Epithelial cell of esophagus (primary cell): ENCODE measurements at regions not wholly inside any gene's neighbourhood (a gene's known extent, or its start where the extent isn't known, plus 50 kb on each side); places are given as distances from the start of the nearest gene placed in this dataset.
A peak's percentile ranks its signal among the peaks of the same experiment; 100 is the strongest.

Source experiments
- DNase-seq: peaks from one replicate; pipeline ENCODE4 v3.0.0; 2010; ENCODE audit warnings: low read depth
- H3K4me3 ChIP-seq: 2 replicates; pipeline ENCODE4 v1.5.1; 2011; ENCODE audit warnings: mild to moderate bottlenecking, low read length, control low read depth
- TF ChIP-seq, protein P1 (sequence below): IDR thresholded peaks from 2 replicates; pipeline ENCODE4 v1.5.1; 2011; ENCODE audit warnings: low read depth, mild to moderate bottlenecking, low read length, control low read depth, inconsistent platforms; ENCODE audit not compliant: insufficient read depth; ENCODE audit errors: missing control alignments

DNA sequence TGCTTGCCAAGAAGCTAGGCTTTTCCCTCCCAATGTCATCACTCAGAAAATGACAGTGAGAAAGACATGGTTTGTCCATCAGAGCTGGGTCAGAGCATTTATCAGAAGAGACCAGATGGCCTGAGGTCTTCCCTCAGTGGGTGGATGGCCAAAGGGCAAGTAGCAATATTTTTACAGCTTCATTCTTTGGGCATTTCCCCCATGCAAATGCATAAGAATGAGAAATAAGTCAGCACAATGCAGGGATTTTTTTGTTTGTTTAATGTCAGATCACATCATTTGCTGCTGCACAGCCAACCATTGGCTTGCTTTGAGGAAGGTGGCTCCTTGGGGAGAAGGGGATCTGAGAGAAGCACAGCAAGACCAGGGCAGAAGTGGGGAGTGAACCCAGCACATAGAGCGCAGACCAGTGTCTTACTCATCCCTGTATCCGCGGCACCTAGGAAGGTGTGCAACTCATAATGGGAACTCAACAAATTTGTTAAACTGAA, 209.6 kb downstream of the SEMA6A start:
- no peak overlapping the region for H3K4me3 ChIP-seq
- DNase-seq = no peak
- TF ChIP-seq, protein P1, sequence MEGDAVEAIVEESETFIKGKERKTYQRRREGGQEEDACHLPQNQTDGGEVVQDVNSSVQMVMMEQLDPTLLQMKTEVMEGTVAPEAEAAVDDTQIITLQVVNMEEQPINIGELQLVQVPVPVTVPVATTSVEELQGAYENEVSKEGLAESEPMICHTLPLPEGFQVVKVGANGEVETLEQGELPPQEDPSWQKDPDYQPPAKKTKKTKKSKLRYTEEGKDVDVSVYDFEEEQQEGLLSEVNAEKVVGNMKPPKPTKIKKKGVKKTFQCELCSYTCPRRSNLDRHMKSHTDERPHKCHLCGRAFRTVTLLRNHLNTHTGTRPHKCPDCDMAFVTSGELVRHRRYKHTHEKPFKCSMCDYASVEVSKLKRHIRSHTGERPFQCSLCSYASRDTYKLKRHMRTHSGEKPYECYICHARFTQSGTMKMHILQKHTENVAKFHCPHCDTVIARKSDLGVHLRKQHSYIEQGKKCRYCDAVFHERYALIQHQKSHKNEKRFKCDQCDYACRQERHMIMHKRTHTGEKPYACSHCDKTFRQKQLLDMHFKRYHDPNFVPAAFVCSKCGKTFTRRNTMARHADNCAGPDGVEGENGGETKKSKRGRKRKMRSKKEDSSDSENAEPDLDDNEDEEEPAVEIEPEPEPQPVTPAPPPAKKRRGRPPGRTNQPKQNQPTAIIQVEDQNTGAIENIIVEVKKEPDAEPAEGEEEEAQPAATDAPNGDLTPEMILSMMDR = no peak

DNA sequence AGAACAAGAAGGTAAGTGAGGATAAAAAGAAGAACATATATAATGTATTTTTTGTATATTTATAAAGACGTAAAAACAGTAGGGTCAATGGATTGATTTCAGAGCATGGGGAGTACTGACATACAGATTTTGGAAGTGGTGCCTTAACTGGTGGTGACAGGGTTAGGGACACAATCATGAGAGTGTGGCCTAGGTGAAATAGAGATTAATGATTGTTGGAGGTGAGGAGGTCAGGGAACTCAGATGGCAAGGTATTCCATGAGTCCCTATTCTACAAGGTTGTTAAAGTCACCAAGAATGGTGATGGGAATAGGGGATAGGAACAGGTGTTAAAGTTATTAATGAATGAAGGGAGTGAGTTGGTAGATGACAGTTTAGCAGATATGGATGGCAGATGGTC, 210.8 kb downstream of the SEMA6A start:
- H3K4me3 ChIP-seq = no peak overlapping the region
- no peak for DNase-seq
- TF ChIP-seq, protein P1 = no peak

- peak overlapping the region; percentile 33 for H3K4me3 ChIP-seq
- DNase-seq = peak; percentile 13
- TF ChIP-seq, protein P1 = no peak
These were observed 212.5 kb downstream of the SEMA6A start for GRCh38 chr5:116361979-116362577.

GRCh38 chr5:116361171-116361967, 213.3 kb downstream of the SEMA6A start:
- TF ChIP-seq, protein P1 = peak; percentile 42
- peak; percentile 59 for DNase-seq
- peak overlapping the region; percentile 33 for H3K4me3 ChIP-seq

DNA sequence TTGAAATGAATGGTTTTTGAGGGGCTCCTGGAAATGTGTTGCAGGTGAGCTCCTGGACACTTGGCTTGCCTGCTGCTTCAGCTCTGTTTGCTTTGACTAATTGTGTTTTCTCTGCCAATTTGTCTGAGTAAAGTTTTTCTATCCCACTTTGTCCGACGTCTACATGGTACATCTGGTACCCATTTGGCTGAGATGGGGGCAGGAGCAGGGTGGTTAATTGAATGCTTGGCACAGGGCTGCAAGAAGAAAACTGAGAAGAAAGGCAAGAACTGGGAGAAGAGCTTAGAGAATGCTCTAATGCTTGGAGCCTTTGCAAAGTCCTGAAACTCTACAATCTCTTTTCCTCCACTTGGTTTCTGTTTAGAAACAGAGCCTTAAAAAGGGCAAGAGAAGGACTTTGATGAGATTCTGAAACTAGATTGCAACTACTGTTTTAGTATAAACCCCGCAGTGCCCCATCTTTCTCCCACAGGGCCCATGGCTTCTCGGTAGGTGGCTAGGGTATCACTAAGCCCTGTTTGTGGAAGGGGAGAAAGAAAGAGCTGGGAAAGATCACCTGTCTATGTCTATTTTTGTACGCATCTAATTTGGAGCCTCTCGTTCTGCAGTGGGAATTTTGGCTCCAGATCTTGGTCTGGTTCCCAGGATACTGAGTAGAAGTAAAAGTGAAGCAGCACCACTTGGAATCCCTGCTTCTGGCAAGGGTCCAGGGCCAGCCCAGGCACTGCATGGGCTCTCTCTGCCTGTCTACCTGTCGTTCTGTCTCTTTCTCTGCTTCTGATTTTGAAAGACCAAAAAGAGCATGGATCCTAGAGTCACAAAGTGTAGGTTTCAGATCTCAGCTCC, 214.4 kb downstream of the SEMA6A start:
- TF ChIP-seq, protein P1 = no peak
- H3K4me3 ChIP-seq = no peak overlapping the region
- no peak for DNase-seq

- TF ChIP-seq, protein P1 = no peak
- DNase-seq = no peak
- H3K4me3 ChIP-seq = no peak overlapping the region
These were observed 215.0 kb downstream of the SEMA6A start for GRCh38 chr5:116359592-116359991.
